ENCODE measurements at regions not wholly inside any gene's neighbourhood (a gene's known extent, or its start where the extent isn't known, plus 50 kb on each side); places are given as distances from the start of the nearest gene placed in this dataset.

GRCh38 chr2:14016289-14016955, 616.1 kb upstream of the LRATD1 start:
- TF ChIP-seq REST (IDR thresholded peaks at IDR 0.05; ENCODE audit: low read depth) (no peak), CEBPB (IDR thresholded peaks at IDR 0.05) (no peak), TCF12 (IDR thresholded peaks at IDR 0.05; ENCODE audit: low read depth) (no peak), EGR1 (IDR thresholded peaks at IDR 0.05) (no peak), RAD21 (IDR thresholded peaks at IDR 0.05; ENCODE audit: low read depth) (no peak), TAF1 (IDR thresholded peaks at IDR 0.05; ENCODE audit: low read depth) (no peak)

GRCh38 chr2:14018620-14019019, 613.9 kb upstream of the LRATD1 start:
- TF ChIP-seq EP300 (IDR thresholded peaks at IDR 0.05; ENCODE audit: borderline replicate concordance) (no peak), YY1 (IDR thresholded peaks at IDR 0.05; ENCODE audit: low read depth) (no peak), CREB1 (IDR thresholded peaks at IDR 0.05; ENCODE audit: low read depth) (no peak)

- TF ChIP-seq TCF12 (IDR thresholded peaks at IDR 0.05; ENCODE audit: low read depth) = no peak
- TF ChIP-seq FOXM1 (IDR thresholded peaks at IDR 0.05; ENCODE audit: borderline replicate concordance, low read depth) = no peak
- TF ChIP-seq CREB1 (IDR thresholded peaks at IDR 0.05; ENCODE audit: low read depth) = no peak
- TF ChIP-seq EGR1 (IDR thresholded peaks at IDR 0.05) = no peak
- TF ChIP-seq ZBTB7A (IDR thresholded peaks at IDR 0.05; ENCODE audit: low read depth) = no peak
- no peak for TF ChIP-seq MAX (IDR thresholded peaks at IDR 0.05)
- no peak for TF ChIP-seq TEAD4 (IDR thresholded peaks at IDR 0.05)
- TF ChIP-seq YY1 (IDR thresholded peaks at IDR 0.05; ENCODE audit: low read depth) = no peak
- no peak for TF ChIP-seq EP300 (IDR thresholded peaks at IDR 0.05; ENCODE audit: borderline replicate concordance)
- TF ChIP-seq USF1 (IDR thresholded peaks at IDR 0.05) = no peak
- no peak for TF ChIP-seq TAF1 (IDR thresholded peaks at IDR 0.05; ENCODE audit: low read depth)
- no peak for TF ChIP-seq NFIC (IDR thresholded peaks at IDR 0.05)
- no peak for TF ChIP-seq RAD21 (IDR thresholded peaks at IDR 0.05; ENCODE audit: low read depth)
- no peak for TF ChIP-seq CEBPB (IDR thresholded peaks at IDR 0.05)
- no peak for TF ChIP-seq REST (IDR thresholded peaks at IDR 0.05; ENCODE audit: low read depth)
Measured at GRCh38 chr2:14023558-14023957, 609.0 kb upstream of the LRATD1 start.

GRCh38 chr2:14039134-14039533, 593.4 kb upstream of the LRATD1 start:
- TF ChIP-seq NFIC (IDR thresholded peaks at IDR 0.05) = no peak
- no peak for TF ChIP-seq MAX (IDR thresholded peaks at IDR 0.05)
- TF ChIP-seq TEAD4 (IDR thresholded peaks at IDR 0.05) = no peak
- TF ChIP-seq CEBPB (IDR thresholded peaks at IDR 0.05) = no peak
- TF ChIP-seq RAD21 (IDR thresholded peaks at IDR 0.05; ENCODE audit: low read depth) = no peak
- no peak for TF ChIP-seq TCF12 (IDR thresholded peaks at IDR 0.05; ENCODE audit: low read depth)
- no peak for TF ChIP-seq TAF1 (IDR thresholded peaks at IDR 0.05; ENCODE audit: low read depth)
- TF ChIP-seq EGR1 (IDR thresholded peaks at IDR 0.05) = no peak

DNA sequence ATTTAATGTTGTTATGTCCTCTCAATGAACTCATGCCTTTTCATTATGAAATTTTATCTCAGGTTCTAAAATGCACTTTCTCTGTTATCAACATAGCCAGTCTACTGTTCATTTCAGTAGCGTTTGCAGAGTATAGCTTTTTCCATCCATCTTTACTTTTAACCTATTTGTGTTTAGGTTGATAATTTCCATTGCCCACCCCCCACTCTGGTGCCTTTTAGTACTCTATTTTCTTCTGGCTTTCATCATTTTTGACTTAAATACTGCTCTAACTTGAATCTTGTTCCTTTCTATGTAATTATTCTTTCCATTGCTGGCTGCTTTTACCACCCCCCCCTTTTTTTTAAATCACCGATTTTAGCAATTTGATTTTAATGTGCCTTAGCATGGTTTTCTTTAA, 585.0 kb upstream of the LRATD1 start:
- TF ChIP-seq RAD21 (IDR thresholded peaks at IDR 0.05; ENCODE audit: low read depth) = no peak
- no peak for TF ChIP-seq TEAD4 (IDR thresholded peaks at IDR 0.05)
- TF ChIP-seq ZBTB7A (IDR thresholded peaks at IDR 0.05; ENCODE audit: low read depth) = no peak
- TF ChIP-seq FOXM1 (IDR thresholded peaks at IDR 0.05; ENCODE audit: borderline replicate concordance, low read depth) = no peak
- TF ChIP-seq NFIC (IDR thresholded peaks at IDR 0.05) = no peak
- TF ChIP-seq YY1 (IDR thresholded peaks at IDR 0.05; ENCODE audit: low read depth) = no peak
- no peak for TF ChIP-seq EGR1 (IDR thresholded peaks at IDR 0.05)

DNA sequence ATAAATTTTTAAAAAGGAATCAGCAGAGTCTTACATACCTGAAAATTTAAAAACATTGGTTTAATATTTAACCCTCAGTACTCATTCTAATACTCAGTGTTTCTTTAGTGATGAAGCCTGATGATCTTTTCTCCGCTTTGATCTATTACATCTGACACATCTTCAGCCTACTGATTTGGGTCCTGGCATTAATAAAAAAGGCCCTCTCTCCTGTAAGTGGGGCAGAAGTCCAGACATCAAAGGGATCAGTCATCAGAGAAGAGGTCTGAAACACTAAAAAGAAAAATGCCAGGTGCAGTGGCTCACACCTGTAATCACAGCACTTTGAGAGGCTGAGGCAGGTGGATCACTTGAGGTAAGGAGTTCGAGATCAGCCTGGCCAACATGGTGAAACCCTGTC, 581.1 kb upstream of the LRATD1 start:
- no peak for TF ChIP-seq TCF12 (IDR thresholded peaks at IDR 0.05; ENCODE audit: low read depth)
- no peak for TF ChIP-seq CEBPB (IDR thresholded peaks at IDR 0.05)
- TF ChIP-seq TEAD4 (IDR thresholded peaks at IDR 0.05) = no peak
- TF ChIP-seq REST (IDR thresholded peaks at IDR 0.05; ENCODE audit: low read depth) = no peak
- TF ChIP-seq EP300 (IDR thresholded peaks at IDR 0.05; ENCODE audit: borderline replicate concordance) = no peak
- TF ChIP-seq RAD21 (IDR thresholded peaks at IDR 0.05; ENCODE audit: low read depth) = no peak
- no peak for TF ChIP-seq TAF1 (IDR thresholded peaks at IDR 0.05; ENCODE audit: low read depth)
- TF ChIP-seq CREB1 (IDR thresholded peaks at IDR 0.05; ENCODE audit: low read depth) = no peak
- TF ChIP-seq USF1 (IDR thresholded peaks at IDR 0.05) = no peak
- TF ChIP-seq NFIC (IDR thresholded peaks at IDR 0.05) = no peak
- TF ChIP-seq EGR1 (IDR thresholded peaks at IDR 0.05) = no peak

Data from Ishikawa (cell line).